ENCODE measurements at regions not wholly inside any gene's neighbourhood (a gene's known extent, or its start where the extent isn't known, plus 50 kb on each side); places are given as distances from the start of the nearest gene placed in this dataset.

DNA sequence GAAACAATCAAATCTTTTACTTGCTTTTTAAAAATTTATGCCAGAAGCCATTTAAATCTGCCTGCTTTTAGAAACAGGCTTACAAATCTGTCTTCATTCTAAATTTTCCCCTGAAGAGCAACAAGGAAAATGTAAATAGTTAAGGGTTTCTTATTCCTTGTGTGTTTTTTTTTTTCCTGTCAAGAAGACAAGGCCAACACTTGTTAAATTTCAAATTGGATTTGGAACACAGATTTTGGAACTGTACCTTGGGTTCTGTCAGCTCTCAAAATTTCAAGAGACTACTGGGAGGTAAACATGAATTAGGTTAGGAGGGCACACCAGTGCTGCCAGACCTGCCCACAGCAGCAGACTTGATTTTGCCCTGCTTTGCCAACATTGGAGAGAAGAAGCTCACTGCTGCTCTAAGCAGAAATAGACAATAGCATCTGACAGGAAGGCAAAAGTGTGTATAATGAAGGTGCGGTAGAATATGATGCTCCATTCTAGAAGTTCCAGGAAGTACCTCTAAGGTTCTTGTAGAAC is 121.7 kb downstream of the NHLRC3 start:
- DNase-seq (ENCODE audit: low spot score), result no peak

GRCh38 chr13:39167018-39167417 is 128.8 kb downstream of the NHLRC3 start:
- no peak for DNase-seq (ENCODE audit: low spot score)

- DNase-seq (ENCODE audit: low spot score), result no peak
Observed at GRCh38 chr13:39170711-39171110, 132.5 kb downstream of the NHLRC3 start.

DNA sequence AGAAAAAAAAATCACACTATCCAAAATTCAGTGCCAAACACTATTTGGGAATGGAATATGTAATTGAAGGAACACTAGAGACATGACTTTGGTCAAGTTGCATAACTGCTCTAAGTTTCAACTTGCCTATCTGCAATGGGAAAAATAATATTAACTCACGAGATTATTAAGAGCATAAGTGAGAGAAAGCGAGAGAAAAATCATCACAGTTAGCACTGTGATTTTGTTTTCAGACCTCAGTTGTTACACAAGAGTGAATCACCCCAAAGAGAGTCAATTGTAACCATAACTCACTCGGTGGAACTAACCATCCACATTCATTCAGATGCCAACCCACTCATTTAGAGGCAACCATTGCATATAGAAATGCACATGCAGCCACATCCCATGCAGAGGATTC is 147.1 kb downstream of the NHLRC3 start:
- no peak for DNase-seq (ENCODE audit: low spot score)

GRCh38 chr13:39186205-39186875 is 148.1 kb downstream of the NHLRC3 start:
- DNase-seq (ENCODE audit: low spot score), result no peak

DNA sequence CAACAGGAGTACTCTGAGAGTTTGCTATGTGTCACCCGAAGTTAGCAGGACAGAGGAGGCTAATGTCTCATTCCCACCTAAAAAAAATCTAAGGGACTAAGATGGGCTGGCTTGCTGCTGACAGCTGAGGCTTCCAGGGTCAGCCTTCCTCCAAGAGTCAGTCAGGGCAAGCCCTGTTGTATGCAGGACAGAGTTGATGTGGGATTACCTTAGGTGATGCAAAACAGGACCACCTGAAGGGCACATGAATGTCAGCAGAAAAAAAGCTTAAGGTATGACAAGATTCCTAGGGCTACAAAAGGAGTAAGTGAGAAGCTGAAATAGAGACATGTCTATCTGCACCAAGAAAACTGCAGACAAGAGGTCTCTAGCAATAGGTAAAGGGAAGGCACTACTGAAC is 151.5 kb downstream of the NHLRC3 start:
- DNase-seq (ENCODE audit: low spot score), result no peak

DNA sequence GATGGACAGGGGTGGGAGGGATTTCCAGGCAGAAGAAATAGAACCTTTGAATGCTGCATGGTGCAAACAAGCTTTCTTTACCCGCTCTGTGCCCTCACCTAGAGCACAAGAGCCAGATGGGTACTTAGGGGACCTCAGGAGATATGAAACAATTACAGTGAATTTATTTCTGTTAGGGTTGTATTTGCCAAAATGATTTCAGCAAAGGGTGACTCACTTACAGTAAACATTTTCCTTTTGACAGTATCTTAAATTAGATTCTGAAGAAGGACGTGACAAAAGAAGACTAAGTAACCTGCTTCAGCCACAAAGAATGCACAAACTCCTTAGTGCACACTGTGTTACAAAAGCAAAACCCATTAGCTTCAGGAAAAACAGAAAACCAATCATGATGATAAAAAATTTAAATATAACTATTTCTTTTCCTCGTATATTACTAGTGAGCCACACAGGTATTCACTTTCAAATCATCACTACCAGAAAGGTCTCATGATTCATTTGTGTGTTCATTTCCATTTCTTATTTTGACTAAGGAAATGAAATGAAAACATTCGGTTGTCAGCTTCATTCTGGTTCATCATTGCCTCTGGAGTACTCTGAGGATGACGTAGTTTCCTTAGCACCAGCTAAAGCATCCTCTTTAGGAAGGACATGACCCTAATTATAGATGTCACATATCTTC is 158.8 kb downstream of the NHLRC3 start:
- DNase-seq (ENCODE audit: low spot score), result no peak

GRCh38 chr13:39197647-39198007 is 159.4 kb downstream of the NHLRC3 start:
- no peak for DNase-seq (ENCODE audit: low spot score)

GRCh38 chr13:39200249-39200910 is 162.1 kb downstream of the NHLRC3 start:
- no peak for DNase-seq (ENCODE audit: low spot score)

DNA sequence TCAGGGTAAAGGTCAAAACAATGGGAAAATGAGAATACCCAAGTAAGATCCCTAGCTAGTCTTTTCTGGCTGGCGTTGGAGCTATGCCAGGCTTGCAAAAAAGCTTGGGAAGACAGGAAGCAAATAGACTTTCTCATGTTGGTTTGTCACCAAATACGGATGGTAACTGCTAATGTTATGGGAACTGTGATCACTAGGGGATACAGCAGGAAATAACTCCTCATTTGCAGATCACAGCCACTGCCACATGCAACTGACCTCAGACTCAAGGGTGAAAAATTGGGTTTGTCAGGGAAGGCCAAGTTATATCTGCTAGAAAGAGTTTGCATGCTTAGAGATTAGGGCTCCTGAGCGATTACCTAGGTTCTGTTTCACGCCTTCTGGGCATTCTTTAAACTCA is 162.9 kb downstream of the NHLRC3 start:
- DNase-seq (ENCODE audit: low spot score), result no peak

GRCh38 chr13:39202746-39203145 is 164.5 kb downstream of the NHLRC3 start:
- no peak for DNase-seq (ENCODE audit: low spot score)

DNA sequence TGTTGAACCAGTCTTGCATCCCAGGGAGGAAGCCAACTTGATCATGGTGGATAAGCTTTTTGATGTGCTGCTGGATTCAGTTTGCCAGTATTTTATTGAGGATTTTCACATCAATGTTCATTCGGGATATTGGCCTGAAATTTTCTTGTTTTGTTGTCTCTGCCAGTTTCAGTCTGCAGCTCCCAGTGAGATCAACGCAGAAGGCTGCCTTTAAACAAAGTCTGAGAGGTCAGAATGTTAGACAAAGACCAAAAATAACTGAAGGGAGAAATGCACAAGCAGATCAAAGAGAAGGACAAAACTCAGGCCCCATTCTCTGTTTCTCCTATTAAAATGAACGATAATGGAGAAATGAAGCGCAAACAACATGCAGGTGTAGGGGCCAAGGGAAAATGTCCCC is 170.4 kb downstream of the NHLRC3 start:
- no peak for DNase-seq (ENCODE audit: low spot score)

DNA sequence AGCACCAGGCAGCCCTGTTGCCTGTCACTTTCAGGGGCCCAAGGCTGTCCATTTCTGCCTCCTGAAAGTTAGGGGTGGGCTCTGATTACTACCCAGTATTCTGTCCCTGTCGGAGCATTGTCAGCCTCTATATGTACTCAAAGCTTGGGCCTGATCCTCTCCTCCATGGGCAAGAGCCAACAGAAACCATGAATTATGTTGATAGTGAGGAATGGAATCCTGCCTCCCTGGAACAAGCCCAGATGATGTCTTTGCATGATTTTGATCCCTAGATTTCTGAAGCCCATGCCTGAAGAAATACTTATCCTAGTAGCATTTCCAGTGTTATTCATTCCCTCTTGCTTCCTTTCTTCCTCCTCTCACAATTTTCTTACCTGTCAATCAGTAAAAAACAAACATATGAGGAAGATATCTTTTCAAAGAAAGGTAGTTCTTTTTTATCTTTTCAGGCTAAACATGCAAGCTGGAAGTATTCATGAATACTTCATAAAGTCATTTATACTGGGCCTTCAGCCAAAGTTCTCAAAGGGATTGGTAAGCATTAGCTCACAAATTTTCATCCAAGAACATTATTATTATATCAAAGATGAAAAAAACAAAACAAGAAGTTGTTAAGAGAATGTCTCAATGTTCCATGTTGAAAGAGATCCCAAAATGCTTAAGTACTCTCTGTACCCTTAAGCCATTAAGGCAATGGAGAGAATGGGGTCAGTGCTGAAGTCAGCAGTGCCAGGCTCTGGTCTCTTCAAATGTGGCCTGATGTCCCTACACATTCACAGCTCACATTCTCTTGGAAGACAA is 171.7 kb downstream of the NHLRC3 start:
- DNase-seq (ENCODE audit: low spot score), result no peak

GRCh38 chr13:39210961-39211534 is 172.8 kb downstream of the NHLRC3 start:
- no peak for DNase-seq (ENCODE audit: low spot score)

- DNase-seq (ENCODE audit: low spot score), result no peak
Observed at GRCh38 chr13:39215971-39216370, 177.7 kb downstream of the NHLRC3 start.

DNA sequence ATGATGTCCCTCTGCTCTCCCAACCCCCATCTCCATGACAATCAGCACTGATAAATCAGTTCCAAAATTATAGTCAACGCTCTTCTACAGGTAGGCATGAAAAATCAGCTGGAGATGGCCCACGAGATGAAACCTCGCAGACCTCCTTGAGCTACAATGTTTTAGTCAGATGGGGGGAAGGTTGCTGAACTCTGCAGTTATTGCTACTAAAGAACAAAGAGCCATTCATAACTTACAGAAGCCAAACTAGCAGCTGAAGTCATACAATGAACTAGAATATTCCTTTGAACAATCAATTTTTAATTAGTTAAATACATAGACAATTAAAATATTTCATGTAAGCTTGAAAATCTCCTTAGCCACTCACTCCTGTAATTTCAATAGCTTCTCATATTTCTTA is 179.2 kb downstream of the NHLRC3 start:
- no peak for DNase-seq (ENCODE audit: low spot score)

- DNase-seq (ENCODE audit: low spot score), result no peak
Observed at GRCh38 chr13:39224671-39225240, 186.5 kb downstream of the NHLRC3 start.

DNA sequence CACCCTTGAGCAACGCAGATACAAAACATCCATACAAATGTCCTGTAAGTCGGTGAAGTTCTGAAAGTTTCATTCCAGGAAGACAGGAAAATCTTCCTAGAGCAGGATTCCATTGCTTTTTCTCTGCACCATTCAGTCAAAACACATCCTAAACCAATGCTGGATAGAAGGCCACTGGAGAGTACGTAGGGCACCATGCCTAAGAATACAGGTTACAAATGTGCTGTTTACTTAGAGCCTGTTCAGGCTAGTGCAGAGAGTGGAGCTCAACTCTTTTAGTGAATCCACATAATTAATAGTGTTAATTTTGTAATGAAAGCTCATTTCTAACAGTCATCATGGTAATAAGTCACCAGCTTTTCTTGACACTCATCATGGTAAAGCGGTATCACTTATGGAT is 187.6 kb downstream of the NHLRC3 start:
- DNase-seq (ENCODE audit: low spot score), result no peak

- DNase-seq (ENCODE audit: low spot score), result no peak
Observed at GRCh38 chr13:39226359-39226758, 188.1 kb downstream of the NHLRC3 start.

DNA sequence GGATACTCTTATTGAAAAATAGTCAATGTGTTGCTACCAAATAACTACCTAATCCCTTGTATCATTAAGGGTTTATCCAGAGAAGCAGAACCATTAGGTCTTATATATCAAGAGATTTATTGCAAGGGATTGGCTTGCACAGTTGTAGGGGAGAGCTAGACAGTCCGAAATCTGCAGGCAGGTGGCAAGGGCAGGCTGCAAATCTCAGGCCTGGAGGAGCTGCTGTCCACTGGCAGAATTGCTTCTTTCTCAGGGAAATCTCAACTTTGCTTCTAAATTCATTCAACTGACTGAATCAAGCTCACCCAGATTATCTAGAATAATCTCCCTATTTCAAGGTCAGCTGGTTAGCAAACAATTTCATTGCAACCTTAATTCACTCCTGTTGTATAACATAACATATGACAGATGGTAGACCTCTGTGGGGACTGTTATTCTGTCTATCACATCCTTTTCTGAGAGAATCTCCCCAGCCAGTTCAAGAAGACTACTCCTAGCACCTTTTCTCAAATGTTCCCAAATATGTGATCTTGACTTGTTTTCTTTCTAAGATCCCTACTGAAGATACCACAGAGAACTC is 194.2 kb downstream of the NHLRC3 start:
- no peak for DNase-seq (ENCODE audit: low spot score)

GRCh38 chr13:39232999-39233398 is 194.7 kb downstream of the NHLRC3 start:
- DNase-seq (ENCODE audit: low spot score), result no peak
